ENCODE measurements at regions not wholly inside any gene's neighbourhood (a gene's known extent, or its start where the extent isn't known, plus 50 kb on each side); places are given as distances from the start of the nearest gene placed in this dataset.
"Not testable (repeated sequence)": the region's sequence is repeated elsewhere in the genome, so short reads cannot be mapped to it uniquely, and the experiment has no call there.

DNA sequence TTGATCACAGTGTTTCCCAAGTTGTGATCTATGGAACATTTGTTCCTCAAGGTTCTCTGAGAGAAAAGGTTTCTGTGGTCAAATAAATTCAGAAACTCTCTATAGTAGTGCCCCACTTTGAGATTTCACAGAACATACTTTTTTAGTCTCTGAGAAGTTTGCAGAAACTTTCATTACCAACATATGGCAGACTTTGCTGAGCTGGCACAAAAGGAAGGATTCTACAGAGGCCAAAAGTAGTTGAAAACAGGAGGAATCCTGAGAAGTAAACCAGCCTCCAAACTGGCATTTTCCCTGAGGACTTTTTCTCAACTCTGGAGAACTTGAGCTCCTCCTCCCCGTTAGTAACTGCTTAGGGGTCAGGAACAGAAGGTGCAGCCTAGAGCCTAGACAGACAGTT is 117.8 kb upstream of the ESX1 start:
- no peak for DNase-seq

DNA sequence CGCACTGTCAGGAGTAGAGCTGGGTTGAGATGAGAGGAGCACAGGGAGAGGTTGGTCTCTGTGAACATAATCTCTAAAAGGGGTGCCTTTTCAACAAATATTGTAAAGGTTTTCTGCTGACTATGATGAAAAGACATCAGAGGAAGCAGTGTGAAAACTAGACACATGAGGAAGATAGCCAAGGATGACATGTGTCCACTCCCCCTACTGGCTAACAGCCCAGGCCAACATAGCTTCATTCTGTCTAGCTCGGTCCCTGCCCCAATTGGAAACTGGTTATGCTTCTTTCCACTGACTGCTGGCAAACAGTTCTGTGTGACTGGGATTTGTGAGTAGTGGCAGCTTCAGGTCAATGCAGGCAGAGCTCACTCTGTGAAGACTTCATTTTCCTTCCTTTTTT is 115.4 kb upstream of the ESX1 start:
- no peak for DNase-seq

DNA sequence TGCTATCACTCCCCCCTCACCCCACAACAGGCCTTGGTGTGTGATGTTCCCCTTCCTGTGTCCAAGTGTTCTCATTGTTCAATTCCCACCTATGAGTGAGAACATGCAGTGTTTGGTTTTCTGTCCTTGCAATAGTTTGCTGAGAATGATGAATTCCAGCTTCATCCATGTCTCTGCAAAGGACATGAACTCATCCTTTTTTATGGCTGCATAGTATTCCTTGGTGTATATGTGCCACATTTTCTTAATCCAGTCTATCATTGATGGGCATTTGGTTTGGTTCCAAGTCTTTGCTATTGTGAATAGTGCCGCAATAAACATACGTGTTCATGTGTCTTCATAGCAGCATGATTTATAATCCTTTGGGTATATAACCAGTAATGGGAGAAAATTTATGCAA is 106.0 kb upstream of the ESX1 start:
- DNase-seq: not testable (repeated sequence)

DNA sequence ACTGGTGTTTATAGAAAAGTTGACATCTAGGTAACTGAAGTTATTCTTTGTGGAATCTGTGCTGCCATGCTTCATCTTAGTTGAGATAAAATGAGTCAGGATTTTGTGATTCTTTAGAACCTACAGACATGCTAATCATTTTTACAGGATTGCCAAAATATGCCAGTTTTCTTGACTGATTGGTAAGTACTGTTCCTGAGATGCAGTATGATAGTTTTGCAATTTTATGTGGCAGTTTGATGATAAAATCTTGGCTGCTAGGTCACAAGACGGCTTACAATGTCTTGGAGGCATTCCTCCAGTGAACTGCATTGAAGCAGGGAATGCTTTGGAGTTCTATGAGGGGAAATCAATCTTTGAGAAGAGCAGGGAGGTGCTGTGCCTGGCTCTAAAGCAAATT is 104.4 kb upstream of the ESX1 start:
- DNase-seq: no peak

DNA sequence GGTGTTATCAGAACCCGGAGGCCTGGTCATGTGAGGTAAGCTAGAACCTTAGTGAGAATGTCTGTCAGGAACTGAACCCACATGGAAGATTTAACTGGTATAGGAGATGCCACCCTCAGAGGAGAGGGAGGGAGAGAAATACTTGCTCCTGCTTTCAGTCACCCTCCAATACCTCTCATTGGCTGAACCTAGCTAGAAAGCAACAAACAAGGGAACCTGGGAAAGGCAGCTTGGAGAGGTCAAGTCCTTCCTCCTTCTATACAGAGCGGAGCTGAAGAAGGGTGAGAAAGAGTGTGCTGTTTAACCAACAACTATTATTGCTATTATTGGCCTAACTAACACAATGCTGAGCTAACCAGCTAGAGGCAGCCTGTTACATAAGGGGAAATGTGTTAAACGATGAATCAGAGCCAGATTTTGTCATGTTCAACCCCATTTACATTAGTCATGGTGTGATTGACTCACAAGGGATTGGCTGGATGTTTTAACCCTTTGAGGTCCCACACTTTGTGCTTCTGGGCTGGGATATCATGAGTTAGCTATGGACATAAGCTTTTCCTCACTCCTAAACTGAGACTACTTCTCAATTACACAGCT is 96.5 kb upstream of the ESX1 start:
- peak; percentile 64 for DNase-seq

DNA sequence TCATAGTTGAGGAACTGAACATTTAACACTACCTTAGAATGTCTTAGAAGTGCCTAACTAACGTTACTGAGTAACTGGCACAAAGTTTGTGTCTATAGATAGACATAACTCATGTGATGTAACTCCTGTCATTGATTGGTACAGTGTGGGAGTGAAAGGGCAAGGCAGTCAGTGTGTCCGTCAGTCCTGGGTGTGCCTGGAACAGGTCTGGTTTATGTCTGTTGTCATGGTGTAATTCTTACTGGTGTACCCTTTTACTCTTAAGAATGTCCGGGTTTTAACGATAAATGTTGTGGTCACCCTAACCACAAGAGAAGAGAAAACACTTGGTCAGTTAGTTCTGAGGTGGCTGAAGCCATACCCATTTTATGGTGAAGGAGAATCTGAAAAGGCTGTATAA is 93.1 kb upstream of the ESX1 start:
- DNase-seq: no peak

DNA sequence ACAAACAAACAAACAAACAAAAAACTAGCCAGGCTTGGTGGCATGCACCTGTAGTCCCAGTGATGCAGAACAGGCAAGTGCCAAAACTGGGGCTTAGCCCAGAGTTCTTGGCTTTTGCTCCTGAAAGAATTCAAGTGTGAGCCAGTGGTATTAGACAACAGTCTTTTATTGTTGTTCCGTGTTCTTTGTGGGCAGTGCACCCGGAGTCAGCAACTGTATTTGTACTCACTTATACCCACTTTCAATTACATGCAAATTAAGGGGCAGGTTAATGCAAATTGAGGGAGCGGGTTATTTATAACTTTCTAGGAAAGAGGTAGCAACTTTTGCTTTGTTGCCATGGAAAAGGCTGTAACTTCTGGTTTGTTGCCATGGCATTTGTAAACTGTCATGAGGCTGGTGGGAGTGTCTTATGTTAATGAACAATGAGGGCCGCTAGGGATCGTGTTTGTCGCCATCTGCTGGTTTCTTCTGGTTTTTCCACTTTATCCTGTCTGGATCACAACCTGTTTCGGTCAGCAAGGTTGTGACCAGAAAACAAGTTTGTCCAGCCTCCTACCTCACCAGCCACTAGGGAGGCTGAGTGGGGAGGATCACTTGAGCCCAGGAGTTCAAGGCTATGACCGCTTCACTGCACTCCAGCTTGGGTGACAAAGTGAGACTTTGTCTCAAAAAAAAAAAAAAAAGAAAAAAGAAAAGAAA is 88.8 kb upstream of the ESX1 start:
- peak; percentile 61 for DNase-seq

DNA sequence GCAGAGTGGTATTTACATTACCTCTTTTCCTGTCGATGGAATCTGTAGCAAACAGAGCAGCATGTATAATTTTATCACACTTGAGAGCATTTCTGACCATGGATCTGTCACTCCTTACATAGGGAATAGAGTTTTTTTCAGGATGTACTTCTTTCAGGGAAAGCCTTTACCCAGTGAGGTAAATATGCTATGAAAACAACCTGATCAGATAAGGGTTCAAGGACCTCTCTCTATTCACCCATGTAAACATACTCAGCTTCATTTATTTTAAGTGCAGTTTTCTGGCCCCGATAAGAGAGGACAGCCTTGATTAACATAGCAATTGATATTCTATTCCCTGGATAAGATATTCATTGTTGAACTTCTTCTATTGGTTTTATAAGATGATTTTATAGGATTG is 87.3 kb upstream of the ESX1 start:
- no peak for DNase-seq

DNA sequence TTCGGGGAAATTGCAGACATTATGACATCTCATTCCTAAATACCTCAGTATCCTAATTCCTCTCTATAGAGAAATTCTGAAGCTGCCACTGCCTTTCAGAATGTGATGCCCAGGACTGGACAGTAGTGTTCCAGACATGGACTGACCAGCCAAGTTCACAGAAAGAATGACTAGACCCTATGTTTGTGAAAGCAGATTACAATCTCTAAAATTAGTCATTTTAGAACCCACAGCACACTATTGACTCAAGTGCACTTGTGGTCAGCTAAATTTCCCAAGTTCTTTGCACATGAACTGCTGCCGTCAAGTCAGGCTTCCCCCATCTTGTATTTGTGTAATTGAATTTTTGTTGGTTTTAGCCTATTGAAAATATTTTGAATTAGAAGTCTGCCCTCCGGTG is 81.0 kb upstream of the ESX1 start:
- no peak for DNase-seq

DNA sequence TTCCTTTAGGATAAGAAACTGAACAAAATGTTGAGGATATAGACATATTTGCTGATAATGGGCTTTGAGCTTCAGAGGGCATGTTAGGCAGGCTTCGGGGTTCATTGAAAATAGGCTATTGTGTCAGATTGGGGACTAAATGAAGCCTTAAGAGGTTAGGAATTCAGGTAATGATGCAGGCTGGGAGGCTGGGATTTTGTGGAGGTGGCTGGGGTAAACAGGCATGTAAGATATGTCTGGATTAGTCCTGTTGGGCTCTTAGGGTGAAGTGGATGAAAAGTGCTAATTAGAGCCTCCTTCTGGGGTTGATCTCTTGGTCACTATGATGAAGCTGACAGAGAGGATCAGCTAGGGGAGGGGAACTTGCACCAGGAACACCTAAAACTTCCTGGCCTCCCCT is 80.2 kb upstream of the ESX1 start:
- no peak for DNase-seq

DNA sequence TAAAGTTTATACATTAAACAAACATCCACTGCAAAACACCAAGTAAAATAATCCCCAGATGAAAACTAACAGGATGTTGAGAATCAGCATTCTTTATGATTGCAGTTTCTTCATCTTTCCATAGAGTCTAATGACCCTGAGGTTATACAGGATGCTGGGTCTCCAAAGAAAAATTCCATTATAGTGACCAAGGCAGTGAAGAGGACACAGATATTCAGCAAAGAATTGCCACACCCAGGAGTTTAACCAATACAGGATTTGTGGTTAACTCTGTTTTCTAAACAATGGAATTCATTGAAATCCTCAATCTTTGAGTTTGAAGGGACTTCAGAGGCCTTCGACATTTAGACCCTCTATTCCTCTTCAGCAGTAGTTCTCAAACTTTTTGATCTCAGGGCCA is 76.2 kb upstream of the ESX1 start:
- no peak for DNase-seq

DNA sequence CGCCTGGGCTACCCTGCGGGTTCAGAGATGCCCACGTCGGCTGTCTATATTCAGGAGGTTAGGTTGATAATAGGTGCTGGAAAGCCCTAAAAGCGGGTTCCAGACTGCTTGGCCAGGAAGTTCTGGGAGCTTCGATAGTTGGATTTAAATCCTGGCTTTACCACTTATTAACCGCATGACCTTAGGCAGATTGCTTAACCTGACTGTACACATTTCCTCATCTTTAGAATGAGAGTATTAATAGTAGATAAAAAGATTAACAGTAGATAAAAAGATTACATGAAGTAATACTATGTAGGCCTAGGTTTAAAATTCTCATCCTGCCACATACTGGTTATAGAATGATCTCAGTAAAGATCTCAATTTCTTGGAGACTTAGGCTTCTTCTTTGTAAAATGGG is 75.0 kb upstream of the ESX1 start:
- DNase-seq: no peak

DNA sequence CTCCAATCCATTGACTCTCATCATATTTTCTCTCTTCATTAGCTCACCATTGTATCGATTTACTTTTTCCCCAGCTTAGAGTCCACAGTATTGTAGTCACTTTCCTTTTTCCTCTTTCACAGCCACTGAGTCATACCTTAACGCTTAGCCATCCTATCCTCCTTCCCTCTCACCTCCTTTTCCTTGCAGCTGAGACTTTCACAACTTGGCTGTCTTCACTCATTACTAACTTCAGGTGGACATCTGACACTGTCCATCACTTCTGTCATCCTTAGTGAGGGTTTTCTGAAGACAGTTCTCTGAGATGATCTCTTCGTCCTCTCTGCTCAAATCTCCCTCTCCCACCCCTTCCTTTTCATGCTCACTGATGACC is 70.5 kb upstream of the ESX1 start:
- no peak for DNase-seq

DNA sequence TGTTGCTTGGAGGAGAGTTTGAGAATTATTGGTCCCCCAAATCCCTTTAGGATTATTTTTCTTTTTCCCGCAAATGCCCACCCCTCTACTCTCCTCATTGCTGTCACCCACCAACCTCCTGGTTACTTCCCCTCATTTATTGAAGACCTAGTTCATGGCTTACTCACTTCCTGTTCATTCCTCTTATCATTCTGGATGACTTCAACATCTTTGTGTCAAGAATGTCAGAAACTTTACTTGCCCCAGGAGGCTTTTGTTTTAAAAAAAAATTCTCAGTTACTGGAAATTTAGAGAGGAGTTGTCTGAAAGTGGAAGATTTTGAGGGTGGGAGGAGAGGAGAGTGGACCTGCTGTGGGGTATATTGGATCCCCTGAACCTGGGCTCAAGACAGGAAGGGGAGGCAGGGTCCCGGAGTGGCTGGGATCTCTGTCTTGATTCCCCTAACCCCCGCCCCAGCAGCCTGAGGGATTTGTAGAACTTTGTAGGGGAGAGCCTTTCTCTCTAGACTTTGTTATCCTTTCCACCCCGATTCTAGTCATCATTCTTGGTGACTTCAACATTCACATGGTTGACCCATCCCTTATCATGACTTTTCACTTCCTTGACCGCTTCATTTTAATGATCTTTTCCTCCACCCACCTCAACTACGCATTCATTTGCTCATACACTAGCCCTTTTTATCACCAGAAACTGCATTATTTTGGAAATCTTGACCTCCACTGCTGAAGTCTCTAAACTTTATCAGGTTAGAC is 69.9 kb upstream of the ESX1 start:
- DNase-seq: no peak

DNA sequence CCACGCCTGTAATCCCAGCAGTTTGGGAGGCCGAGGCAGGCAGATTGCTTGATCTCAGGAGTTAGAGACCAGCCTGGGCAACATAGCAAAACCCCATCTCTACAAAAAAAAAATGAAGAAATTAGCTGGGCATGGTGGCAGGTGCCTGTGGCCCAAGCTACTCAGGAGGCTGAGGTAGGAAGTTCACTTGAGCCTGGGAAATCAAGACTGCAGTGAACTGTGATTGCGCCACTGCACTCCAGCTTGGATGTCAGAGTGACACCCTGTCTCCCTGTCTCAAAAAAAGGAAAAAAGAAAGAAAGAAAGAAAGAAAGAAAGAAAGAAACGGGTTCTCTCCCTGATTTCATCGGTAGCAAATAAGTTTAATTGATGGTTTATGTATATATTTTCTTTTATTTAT is 64.6 kb upstream of the ESX1 start:
- no peak for DNase-seq

DNA sequence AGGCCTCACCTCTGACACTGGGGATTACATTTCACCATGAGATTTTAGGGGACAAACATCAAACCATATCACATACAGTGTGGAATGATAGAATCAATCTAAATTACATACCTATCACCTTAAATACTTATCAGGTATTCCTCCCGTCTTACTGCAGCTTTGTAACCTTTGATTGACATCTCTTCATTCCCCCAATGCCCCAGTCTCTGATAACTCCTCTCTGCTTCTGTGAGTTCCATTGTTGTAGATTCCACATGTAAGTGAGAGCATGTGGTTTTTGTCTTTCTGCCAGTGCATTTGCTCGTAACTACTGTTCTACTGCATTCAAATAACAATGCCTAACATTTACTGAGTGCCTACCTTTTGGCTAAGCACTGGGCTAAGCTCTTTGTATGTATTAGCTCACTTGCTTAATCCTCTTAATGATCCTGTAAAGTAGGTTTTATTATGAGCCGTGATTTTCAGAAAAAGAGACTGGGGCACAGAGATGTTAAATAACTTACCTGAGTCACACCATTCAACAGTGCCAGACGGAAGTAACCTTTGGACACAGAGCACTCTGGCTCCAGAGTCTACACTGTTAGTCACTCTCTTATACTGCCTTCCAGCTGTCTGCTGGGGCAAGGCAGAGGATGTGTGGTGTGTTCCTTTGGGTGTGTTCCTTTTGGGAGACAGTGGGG is 63.7 kb upstream of the ESX1 start:
- no peak for DNase-seq

DNA sequence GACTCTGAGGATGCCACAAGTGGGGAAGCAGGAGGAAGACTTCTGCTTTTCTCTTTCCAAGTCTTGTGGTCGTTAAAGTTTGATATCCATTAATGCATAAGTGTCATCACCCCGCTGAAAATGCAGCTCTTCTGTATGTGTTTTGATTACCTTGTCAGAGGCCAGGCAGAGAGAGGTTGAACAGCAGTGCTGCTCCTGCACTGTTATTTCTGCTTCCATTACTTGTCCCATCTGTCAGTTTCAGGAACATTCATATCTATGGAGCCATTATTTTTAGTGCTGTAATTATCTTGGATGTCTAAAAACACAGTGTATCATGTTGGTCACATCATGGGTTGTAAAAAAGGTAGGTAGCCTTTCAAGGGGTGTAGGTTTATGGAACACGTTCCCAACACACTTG is 62.0 kb upstream of the ESX1 start:
- no peak for DNase-seq

DNA sequence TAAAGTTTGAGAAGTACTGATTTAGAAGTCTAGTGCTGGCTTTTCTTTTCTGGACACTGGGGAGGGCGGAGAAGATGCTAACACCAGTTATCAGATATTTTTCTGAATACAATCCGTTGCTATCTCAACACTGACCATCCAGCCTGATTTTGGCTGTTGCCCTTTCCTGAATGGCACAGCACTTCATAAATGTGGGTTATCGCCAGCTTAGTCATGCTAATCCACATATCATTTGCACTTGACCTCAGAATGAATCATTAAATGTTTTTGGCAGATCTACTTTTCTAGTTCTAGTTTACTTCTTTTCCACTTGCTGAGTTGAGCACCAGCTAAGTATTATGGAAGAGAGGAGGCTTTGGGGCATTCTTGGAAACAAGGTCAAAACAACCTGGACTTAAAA is 60.8 kb upstream of the ESX1 start:
- no peak for DNase-seq

DNA sequence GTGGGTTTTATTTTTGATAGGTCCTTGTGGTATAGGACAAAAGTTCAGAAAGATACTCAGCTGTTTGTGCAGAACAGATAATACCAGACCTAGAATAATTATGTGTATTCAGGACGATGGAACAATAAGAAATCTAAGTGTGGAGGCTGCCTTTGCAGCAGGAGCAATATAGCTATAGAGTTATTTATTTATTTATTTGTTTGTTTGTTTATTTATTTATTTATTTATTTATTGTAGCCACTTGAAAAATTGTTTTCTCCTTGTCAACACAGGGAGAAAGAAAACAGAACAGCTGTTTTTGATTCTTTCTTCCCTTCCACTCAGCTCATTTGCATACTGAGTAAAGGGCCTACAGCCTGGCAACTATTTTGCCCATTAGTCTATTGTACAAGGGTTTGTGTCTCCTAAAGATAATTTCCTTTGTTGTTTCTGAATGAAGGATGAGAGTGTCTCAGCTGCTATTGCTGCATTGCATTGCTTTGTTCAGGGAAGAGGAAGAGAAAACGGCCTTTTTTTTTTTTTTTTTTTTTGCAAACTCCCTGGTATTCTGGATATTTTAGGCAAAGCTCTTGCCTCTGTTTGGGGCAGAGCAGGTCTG is 56.0 kb upstream of the ESX1 start:
- no peak for DNase-seq

DNA sequence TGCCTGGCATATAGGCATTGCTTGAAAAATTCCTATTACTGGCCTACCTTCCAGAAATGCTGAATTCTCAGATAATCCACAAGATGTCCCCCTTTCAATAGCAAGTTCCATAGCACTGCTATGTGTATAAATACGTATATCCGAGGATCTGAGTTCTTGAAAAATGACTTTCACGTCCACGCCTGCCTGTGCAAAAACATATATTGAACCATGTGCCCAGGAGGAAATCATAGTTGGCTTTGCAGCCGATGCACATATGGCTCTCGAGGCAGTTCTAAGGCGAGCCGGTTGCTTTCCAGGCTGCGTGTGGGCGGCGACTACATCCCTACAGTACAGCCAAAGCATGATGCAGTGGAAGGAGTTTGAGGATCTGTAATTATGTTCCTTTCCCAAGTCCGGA is 55.4 kb upstream of the ESX1 start:
- DNase-seq: no peak

DNA sequence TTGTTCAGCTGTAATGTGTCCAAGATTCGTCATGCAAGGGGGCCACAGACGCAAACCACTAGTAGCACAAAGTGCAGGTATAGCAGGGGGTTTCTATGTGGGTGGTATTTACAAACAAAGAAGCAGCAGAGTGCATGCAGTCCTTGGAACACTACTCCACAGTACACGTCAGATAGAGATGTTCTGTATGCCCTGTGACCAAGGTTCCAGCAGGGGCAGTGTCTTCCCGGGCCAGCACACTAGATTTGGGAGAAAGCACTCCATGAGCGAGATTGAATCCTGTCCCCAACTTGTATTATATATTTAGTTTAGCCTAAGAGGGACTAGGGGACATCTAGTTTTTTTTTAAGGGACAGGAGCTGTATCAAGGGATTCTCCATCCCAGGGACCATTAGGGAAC is 54.4 kb upstream of the ESX1 start:
- no peak for DNase-seq

DNA sequence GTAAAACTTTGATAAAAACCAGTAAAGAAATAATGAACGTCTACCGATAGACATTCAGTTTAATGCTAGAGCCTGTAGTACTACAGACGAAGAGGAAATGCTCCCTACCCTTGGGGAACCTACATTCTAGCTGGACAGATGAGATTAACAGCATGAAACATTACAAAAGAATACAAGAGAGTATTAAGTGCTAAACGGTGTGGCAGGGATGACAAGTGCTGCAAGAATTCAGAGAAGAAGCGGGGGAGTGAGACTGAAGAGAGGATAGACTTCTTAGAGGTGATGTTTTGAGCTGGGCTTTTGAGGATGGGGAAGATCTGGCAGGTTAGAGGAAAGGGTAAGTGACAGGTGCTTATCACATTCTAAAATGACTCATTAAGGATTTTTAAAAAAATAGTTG is 52.6 kb upstream of the ESX1 start:
- DNase-seq: no peak

DNA sequence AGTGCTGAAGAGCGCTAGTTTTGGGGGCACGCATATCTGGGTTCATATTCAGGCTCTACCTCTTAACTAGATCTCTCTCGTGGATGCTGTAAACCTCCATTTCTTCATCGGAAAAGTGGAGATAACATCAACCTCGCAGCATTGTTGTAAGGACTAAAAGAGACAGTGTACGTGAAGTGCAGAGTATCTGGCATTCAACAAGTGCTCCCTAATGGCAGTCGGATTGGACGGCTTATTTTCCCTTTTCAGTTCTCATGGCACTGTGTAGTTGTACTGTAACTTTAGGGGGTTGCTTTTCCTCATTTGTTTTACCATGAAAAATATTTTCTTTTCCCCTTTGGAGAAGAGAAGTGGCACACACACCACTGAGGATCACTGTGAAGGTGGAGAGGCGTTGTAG is 51.4 kb upstream of the ESX1 start:
- no peak for DNase-seq
